Thoracic aorta (tissue), 2 donors: ENCODE measurements at regions not wholly inside any gene's neighbourhood (a gene's known extent, or its start where the extent isn't known, plus 50 kb on each side); places are given as distances from the start of the nearest gene placed in this dataset.
"Not testable (repeated sequence)": the region's sequence is repeated elsewhere in the genome, so short reads cannot be mapped to it uniquely, and the experiment has no call there.

ENCODE experiments used
- ATAC-seq: fragments of 150-250 bp; one replicate; pipeline ENCODE4 v1.8.0; 2017; ENCODE audit warnings: low read depth; ENCODE audit not compliant: insufficient number of reproducible peaks, low FRiP score
- DNase-seq: peaks from one replicate; pipeline ENCODE4 v3.0.0-alpha.2; 2020; ENCODE audit warnings: low spot score
- H3K27ac ChIP-seq, 2 donors: fragments of 200-600 bp; sonication (generic); 1 replicate in 1 of 2; 2 replicates in 1 of 2; pipeline ENCODE4 v1.5.1; 2016; ENCODE audit warnings: mild to moderate bottlenecking in 2 of 2, moderate library complexity in 2 of 2
- H3K27me3 ChIP-seq: fragments of 200-600 bp; sonication (generic); replicated peaks from 2 replicates; pipeline ENCODE4 v1.6.0; 2016; ENCODE audit warnings: mild to moderate bottlenecking; ENCODE audit not compliant: insufficient read depth
- H3K36me3 ChIP-seq: fragments of 200-600 bp; sonication (generic); one replicate; pipeline ENCODE4 v1.5.1; 2016
- H3K4me1 ChIP-seq, 2 donors: fragments of 200-600 bp; sonication (generic); 1 replicate in 1 of 2; 2 replicates in 1 of 2; pipeline versions ENCODE4 v1.5.1 to v1.6.0; 2016; ENCODE audit warnings: low read depth in 2 of 2, mild to moderate bottlenecking in 1 of 2; ENCODE audit not compliant: control insufficient read depth in 1 of 2
- H3K4me3 ChIP-seq: fragments of 200-600 bp; sonication (generic); 2 replicates; pipeline ENCODE4 v1.5.1; 2016; ENCODE audit warnings: mild to moderate bottlenecking
- H3K9me3 ChIP-seq: fragments of 200-600 bp; sonication (generic); 2 replicates; pipeline ENCODE4 v1.5.1; 2016

GRCh38 chr3:125791021-125791420 is 178.0 kb upstream of the ROPN1B start:
- ATAC-seq, H3K4me1 ChIP-seq, H3K9me3 ChIP-seq, DNase-seq, H3K27ac ChIP-seq, H3K27me3 ChIP-seq, H3K4me3 ChIP-seq, H3K36me3 ChIP-seq: not testable (repeated sequence)

DNA sequence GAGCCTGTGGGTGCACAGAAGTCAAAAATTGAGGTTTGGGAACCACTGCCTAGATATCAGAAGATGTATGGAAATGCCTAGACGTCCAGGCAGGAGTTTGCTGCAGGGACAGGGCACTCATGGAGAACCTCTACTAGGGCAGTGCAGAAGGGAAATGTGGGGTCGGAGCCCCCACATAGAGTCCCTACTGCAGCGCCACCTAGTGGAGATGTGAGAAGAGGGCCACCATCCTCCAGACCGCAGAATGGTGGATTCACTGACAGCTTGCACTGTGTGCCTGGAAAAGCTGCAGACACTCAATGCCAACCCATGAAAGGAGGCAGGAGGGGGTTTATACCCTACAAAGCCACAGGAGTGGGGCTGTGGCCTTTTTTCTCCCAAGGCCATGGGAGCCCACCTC is 159.0 kb upstream of the ROPN1B start:
- not testable (repeated sequence) for H3K27ac ChIP-seq, H3K4me1 ChIP-seq, DNase-seq, ATAC-seq, H3K36me3 ChIP-seq, H3K27me3 ChIP-seq, H3K4me3 ChIP-seq
- H3K9me3 ChIP-seq, result peaks cover 45% of the 10 kb centered on the region

DNA sequence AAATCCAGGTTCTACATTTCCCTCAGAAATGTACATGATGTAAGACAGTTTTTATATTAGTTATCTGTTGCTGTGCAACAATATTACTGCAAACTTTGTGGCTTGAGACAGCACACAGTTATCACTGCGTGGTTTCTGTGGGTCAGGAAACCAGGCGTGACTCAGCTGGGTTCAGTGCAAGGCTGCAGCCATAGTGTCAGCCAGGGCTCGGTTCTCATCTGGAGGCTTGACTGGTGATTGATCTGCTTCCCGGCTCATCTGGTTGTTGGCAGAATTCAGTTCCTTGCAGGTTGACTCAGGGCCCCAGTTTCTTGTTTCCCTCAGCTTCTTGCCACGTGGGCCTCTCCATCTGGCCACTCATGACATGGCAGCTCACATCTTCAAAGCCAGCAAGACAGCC is 146.8 kb upstream of the ROPN1B start:
- not testable (repeated sequence) for H3K36me3 ChIP-seq, H3K4me3 ChIP-seq, H3K9me3 ChIP-seq, H3K27ac ChIP-seq, H3K27me3 ChIP-seq, DNase-seq, H3K4me1 ChIP-seq, ATAC-seq

DNA sequence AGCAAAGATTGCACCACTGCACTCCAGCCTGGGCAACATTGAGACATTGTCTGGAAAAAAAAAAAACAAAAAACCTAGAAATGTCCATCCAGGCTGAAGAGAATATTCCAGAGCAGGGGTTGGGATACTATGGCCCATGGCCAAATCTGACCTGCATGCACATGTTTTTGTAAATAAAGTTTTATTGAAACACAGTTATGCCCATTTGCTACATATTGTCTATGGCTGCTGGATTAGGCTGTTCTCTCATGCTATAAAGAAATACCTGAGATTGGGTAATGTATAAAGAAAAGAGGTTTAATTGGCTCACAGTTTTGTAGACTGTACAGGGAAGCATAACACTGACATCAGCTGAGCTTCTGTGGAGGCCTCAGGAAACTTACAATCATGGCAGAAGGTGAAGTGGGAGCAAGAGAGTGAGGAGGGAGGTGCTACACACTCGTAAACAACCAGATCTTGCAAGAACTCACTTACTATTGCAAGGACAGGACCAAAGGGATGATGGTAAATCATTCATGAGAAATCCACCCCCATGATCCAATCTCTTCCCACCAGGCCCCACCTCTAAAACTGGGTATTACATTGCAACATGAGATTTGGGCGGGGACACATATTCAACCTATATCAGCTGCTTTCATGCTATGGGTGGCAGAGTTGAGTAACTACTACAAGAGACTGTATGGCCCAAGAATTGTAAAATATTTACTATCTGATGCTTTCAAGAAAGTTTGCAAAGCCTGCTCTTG is 137.8 kb upstream of the ROPN1B start:
- DNase-seq, H3K27ac ChIP-seq, H3K27me3 ChIP-seq, H3K4me1 ChIP-seq, ATAC-seq, H3K4me3 ChIP-seq, H3K36me3 ChIP-seq: not testable (repeated sequence)
- peaks cover 11% of the 10 kb centered on the region for H3K9me3 ChIP-seq

DNA sequence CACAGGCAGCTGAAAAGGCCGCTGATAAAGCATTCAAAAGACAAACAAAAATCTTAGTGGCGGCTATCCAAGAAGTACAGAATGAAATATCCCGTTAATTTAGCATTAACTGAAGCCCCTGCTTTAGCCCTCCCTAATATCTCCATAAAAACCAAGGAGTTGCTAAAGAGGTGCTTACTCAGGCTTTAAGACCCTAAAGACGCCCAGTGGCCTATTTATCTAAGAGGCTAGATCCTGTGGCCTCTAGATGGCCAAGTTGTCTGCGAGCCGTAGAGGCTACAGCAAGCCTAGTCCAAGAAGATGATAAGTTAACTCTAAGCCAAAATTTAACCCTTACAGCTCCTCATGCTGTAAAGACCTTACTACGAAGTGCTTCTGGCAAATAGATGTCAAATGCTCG is 133.4 kb upstream of the ROPN1B start:
- not testable (repeated sequence) for H3K27ac ChIP-seq, H3K4me1 ChIP-seq, H3K36me3 ChIP-seq, H3K4me3 ChIP-seq, DNase-seq, ATAC-seq, H3K9me3 ChIP-seq, H3K27me3 ChIP-seq

GRCh38 chr3:125836011-125836551 is 132.9 kb upstream of the ROPN1B start:
- H3K4me1 ChIP-seq, H3K4me3 ChIP-seq, ATAC-seq, H3K27ac ChIP-seq, DNase-seq, H3K36me3 ChIP-seq, H3K27me3 ChIP-seq, H3K9me3 ChIP-seq: not testable (repeated sequence)

DNA sequence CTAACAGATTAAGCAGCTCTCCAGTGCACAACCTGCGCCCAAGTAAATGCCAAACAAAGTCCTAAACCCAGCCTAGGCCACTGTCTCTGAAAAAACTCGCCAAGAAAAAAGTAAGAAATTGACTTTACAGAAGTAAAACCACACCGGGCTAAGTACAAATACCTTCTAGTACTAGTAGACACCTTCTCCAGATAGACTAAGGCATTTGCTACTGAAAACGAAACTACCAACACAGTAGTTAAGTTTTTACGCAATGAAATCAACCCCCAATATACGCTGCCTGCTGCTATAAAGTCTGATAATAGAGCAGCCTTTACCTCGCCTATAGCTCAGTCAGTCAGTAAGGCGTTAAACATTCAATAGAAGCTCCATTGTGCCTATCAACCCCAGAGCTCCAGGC is 132.2 kb upstream of the ROPN1B start:
- H3K4me1 ChIP-seq, DNase-seq, H3K27ac ChIP-seq, H3K4me3 ChIP-seq, H3K27me3 ChIP-seq, H3K9me3 ChIP-seq, ATAC-seq, H3K36me3 ChIP-seq: not testable (repeated sequence)

- H3K4me3 ChIP-seq, H3K27ac ChIP-seq, ATAC-seq, DNase-seq, H3K36me3 ChIP-seq, H3K9me3 ChIP-seq, H3K27me3 ChIP-seq, H3K4me1 ChIP-seq: not testable (repeated sequence)
These were observed 130.1 kb upstream of the ROPN1B start for GRCh38 chr3:125838857-125839256.

- H3K4me3 ChIP-seq, H3K27ac ChIP-seq, H3K9me3 ChIP-seq, DNase-seq, H3K36me3 ChIP-seq, H3K27me3 ChIP-seq, ATAC-seq, H3K4me1 ChIP-seq: not testable (repeated sequence)
These were observed 128.5 kb upstream of the ROPN1B start for GRCh38 chr3:125840465-125840864.

- not testable (repeated sequence) for H3K27me3 ChIP-seq, H3K4me1 ChIP-seq, H3K9me3 ChIP-seq, H3K27ac ChIP-seq, ATAC-seq, H3K4me3 ChIP-seq, H3K36me3 ChIP-seq, DNase-seq
These were observed 121.0 kb upstream of the ROPN1B start for GRCh38 chr3:125847966-125848365.

DNA sequence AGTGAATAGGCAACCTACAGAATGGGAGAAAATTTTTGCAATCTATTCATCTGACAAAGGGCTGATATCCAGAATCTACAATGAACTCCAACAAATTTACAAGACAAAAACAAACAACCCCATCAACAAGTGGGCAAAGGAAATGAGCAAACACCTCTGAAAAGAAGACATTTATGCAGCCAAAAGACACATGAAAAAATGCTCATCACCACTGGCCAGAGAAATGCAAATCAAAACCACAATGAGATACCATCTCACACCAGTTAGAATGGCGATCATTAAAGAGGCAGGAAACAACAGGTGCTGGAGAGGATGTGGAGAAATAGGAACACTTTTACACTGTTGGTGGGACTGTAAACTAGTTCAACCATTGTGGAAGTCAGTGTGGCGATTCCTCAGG is 114.0 kb upstream of the ROPN1B start:
- H3K27me3 ChIP-seq, H3K27ac ChIP-seq, ATAC-seq, H3K4me3 ChIP-seq, H3K36me3 ChIP-seq, H3K4me1 ChIP-seq, DNase-seq, H3K9me3 ChIP-seq: not testable (repeated sequence)

DNA sequence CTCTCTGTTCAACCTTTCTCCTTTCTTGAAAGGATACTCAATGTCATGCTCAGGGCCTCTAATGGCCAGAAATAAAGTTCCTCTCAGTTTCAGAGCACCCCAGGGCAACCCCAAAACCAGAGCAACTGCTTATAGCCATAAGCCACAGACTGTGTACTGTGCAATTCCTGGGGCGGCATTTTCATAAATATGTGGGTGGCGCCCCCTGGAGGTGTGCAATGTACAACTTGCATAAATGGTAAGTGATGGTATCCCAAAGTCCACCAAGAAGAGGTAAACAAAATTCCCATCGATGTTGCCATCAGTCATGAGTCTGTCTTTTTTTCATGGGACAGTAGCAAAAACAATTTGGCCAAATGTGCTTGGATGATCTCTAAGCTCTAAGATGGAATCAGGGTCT is 108.4 kb upstream of the ROPN1B start:
- H3K36me3 ChIP-seq, H3K4me1 ChIP-seq, ATAC-seq, H3K27ac ChIP-seq, H3K27me3 ChIP-seq, H3K4me3 ChIP-seq, H3K9me3 ChIP-seq, DNase-seq: not testable (repeated sequence)

DNA sequence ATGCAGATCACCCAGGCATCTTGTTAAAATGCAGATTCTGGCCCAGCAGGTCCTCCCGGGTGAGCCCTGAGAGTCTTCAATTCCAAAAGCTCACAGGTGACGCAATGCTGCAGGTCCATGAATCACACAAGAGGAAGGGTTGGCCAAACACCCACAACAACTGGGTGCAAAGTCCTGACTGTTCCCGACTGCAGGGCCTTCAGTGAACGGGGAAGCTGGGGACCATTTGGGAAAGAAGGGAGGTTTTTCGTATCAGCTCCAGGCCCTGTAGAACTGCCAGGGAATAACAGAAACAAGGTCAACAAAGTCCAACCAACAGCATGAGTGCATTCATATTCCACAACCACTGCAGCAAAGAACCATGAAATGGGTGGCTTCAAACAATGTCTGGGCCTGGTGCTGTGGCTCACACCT is 106.1 kb upstream of the ROPN1B start:
- ATAC-seq, H3K36me3 ChIP-seq, H3K27me3 ChIP-seq, H3K4me1 ChIP-seq, H3K27ac ChIP-seq, DNase-seq, H3K4me3 ChIP-seq, H3K9me3 ChIP-seq: not testable (repeated sequence)
